ENCODE measurements at regions not wholly inside any gene's neighbourhood (a gene's known extent, or its start where the extent isn't known, plus 50 kb on each side); places are given as distances from the start of the nearest gene placed in this dataset.

DNA sequence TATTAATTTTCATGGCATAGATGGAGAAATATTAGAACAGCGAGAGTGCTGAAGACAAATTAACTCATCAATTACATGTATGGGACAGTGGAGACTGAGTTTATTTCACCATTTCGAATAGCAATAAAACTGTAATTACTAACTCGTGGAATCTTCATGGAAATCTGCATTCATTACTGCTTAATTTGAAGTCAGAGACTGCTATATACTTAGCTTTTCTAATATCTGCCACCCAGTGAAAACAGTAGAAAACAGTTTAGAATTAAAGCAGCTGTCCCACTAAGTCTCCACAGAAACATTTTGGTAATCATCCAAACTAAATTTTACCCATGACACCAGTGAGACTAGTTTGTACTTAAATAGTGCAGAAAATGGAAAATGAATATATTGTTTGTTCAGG is 56.8 kb downstream of the IZUMO3 start:
- DNase-seq (ENCODE audit: low read depth) = no peak

DNA sequence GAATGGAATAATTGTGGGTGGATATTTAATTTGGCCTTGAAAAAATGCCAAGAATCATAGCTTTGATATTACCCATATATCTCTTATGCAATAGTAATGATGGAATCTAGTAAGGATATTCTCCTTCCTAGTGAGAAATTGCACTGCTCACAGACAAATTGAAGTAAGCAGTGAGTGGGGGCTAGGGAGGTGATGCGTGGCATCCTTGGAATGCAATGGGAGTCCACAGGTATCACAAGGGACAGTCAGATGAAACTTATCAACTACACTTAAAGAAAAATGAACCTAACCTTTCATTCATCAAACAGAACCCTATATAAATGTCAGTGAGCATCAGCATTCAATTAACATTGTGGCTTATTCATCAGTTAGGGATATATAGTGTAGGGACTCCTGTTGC is 57.8 kb downstream of the IZUMO3 start:
- DNase-seq (ENCODE audit: low read depth) = no peak

- DNase-seq (ENCODE audit: low read depth) = no peak
Observed at GRCh38 chr9:24487250-24487861, 58.3 kb downstream of the IZUMO3 start.

DNA sequence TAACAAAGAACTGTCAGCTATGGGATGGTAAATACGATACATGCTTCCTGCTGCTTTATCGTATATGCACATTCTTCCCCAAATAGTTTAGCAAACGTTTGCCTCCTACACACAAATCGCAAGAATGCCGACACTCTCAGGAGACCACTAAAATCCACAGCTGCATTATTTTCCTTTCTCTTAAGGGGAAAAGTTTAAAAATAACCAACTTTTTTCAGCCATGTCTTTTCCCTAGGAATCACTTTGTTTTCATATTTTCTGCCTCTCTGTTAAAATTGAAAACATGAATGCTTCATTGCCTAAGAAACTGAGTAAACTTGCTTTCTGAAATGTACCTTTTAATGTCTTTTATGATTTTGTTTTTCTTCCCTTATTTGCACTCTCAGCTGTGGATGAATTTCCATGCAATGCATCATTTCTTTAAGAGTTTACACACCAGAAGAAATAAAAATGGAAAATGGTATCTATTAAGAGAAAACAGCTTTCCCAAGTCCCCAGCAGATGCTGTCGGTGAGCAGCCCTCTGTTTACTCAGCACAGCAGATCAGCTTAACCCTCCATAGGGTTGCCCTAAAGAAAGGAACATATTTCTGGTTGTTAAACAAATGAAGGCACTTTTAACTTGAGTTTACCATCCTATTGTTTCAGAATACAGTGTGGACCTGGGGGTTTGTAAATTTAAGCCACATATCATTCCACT is 66.2 kb downstream of the IZUMO3 start:
- no peak for DNase-seq (ENCODE audit: low read depth)

- DNase-seq (ENCODE audit: low read depth) = no peak
Observed at GRCh38 chr9:24464319-24464951, 81.3 kb downstream of the IZUMO3 start.

GRCh38 chr9:24462951-24463350 is 82.7 kb downstream of the IZUMO3 start:
- DNase-seq (ENCODE audit: low read depth) = no peak

DNA sequence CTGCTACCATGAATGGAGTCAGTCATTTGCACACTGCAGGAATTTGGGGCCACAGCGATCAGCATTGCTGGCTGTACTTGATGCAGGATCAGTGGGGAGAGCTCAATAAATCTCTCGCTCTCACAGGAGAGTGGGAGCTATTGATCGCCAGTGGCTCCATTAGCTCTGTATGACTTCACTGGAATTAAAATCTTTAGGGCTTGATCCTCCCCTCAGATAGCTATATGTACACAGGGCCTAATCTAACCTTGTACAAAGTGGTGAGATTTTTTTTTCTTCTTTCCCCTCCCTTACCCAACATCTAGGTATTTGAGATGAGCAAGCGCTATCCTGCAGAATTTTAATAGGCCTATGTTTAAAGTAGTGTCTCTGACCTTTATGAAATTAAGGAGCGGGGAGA is 84.9 kb downstream of the IZUMO3 start:
- DNase-seq (ENCODE audit: low read depth) = no peak

- DNase-seq (ENCODE audit: low read depth) = no peak
Observed at GRCh38 chr9:24459953-24460352, 85.7 kb downstream of the IZUMO3 start.

GRCh38 chr9:24451346-24451745 is 94.4 kb downstream of the IZUMO3 start:
- no peak for DNase-seq (ENCODE audit: low read depth)

DNA sequence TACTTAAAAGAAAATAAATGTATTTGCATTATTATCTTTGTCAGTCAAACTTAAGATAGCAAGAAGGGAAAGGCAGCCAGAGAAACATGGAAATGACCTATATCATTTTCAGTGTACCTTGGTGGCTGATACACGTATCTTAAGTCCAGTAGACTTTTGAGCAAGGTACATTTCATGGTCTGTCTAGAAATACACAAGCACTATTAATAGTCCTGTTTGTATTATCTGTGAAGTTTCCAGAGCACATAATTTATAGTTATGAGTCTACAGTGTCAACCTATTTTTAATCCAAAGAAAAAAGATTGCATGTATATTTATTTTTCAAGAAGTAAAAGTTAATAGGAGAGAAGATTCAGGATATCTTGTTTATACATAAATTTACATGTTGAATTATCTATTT is 95.7 kb downstream of the IZUMO3 start:
- DNase-seq (ENCODE audit: low read depth) = no peak

- DNase-seq (ENCODE audit: low read depth) = no peak
Observed at GRCh38 chr9:24439456-24439855, 106.2 kb downstream of the IZUMO3 start.

DNA sequence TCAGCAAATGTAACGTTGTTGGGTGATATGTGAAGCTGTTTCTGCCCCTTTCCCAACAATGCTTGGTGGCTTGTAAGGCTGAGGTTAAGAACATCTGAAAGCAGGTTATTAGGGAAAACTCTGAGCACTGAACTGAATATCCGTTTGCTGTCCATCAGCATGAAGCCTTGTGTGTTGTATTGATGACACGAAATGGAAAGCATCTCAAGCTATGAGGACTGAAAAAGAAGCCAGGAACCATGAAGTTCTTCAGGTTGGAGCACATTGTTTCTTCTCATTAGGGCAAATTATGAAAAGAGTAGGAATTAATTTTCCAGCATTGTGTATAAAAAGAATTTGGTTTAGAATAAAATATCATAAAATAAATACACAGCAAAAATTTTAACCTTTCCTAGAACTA is 106.8 kb downstream of the IZUMO3 start:
- no peak for DNase-seq (ENCODE audit: low read depth)

DNA sequence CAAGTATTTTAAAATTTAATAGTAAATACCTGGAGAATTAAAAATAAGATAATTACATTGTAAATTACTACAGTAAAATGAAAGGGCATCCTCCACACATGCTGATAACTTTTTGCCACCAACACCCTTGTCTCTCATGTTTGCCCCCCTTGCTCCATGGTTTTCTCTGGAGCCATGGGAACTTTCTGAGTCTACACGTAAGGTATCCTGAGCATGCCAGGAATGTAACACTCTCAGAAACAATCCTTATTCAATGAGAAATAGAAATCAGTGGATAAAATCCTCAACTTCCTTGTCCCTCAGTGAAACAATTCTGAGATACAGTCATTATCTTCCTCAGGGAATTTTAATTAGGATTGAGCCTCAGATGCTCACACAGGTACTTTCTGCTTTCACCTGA is 108.9 kb downstream of the IZUMO3 start:
- DNase-seq (ENCODE audit: low read depth) = no peak

DNA sequence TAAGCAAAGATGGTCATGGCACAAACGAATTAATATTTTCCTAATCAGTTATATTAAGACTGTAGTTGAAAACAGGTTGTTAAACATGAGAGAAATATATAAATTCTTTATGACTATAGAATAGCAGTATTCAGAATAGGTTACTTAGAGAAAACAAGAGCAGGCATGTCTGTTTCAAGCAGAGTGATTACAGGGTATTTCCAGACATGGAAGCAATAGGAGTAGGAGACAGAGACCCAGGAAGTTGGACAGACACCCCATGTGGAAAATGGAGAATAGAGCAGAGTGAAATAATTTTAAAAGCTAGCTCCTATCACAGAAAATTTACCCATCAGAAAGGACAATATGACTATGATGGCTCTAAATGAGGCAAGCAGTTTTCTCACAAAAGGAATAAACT is 111.5 kb downstream of the IZUMO3 start:
- no peak for DNase-seq (ENCODE audit: low read depth)

- no peak for DNase-seq (ENCODE audit: low read depth)
Observed at GRCh38 chr9:24416136-24416535, 129.6 kb downstream of the IZUMO3 start.

- no peak for DNase-seq (ENCODE audit: low read depth)
Observed at GRCh38 chr9:24413651-24414050, 132.0 kb downstream of the IZUMO3 start.

DNA sequence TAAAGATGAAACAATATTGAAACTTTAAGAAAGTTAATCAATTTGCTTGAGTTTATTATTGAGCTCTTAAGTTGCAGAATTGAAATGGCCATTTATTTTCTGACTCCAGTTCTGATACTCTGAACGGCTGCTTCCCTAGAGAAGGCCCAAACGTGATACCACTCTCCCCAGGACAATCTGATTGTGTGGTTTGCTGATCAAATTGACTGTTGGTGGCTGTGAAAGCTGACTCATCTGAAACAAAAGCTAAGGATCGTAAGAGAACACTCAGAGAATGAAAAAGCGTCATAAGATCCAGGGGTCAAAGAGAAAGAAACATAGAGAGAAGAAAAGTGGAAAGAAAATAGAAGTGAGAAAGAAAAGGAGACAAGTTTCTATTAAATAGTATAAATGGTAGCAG is 147.2 kb downstream of the IZUMO3 start:
- DNase-seq (ENCODE audit: low read depth) = no peak

DNA sequence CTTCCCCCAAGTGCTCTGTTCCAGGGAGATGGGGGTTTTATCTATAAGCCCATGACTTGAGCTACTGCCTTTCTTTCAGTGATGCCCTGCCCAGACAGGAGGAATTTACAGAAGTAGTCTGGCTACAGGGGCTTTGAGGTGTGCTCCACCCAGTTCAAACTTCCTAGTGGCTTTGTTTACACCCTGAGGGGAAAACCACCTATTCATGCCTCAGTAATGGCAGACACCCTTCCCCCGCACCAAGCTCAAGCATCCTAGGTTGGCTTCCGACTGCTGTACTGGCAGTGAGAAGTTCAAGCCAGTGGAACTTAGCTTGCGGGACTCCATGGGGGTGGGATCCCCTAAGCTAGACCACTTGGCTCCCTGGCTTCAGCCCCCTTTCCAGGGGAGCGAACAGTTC is 154.6 kb downstream of the IZUMO3 start:
- DNase-seq (ENCODE audit: low read depth) = no peak

- DNase-seq (ENCODE audit: low read depth) = no peak
Observed at GRCh38 chr9:24385077-24385476, 160.6 kb downstream of the IZUMO3 start.

GRCh38 chr9:24382566-24382965 is 163.1 kb downstream of the IZUMO3 start:
- no peak for DNase-seq (ENCODE audit: low read depth)

GRCh38 chr9:24381205-24381604 is 164.5 kb downstream of the IZUMO3 start:
- DNase-seq (ENCODE audit: low read depth) = no peak

DNA sequence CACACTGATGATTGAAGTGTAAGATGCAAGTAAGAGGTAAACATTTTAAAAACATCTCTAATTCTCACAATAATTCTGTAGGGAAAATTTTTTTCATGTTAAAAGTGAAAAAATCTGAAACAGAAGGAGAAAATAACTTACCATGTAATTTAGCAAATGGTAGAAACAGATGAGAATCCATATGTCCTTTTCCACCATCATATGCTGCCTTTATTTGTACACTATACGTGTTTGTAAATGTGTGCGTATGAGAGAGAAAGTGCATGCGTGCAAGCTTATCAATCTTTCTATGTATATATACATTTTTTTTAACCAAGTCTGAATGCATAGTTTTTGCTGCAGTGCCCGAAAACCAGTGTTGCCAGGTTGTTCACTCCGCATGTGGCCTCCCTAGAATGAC is 186.7 kb downstream of the IZUMO3 start:
- DNase-seq (ENCODE audit: low read depth) = no peak

GRCh38 chr9:24351973-24352372 is 193.7 kb downstream of the IZUMO3 start:
- DNase-seq (ENCODE audit: low read depth) = no peak

DNA sequence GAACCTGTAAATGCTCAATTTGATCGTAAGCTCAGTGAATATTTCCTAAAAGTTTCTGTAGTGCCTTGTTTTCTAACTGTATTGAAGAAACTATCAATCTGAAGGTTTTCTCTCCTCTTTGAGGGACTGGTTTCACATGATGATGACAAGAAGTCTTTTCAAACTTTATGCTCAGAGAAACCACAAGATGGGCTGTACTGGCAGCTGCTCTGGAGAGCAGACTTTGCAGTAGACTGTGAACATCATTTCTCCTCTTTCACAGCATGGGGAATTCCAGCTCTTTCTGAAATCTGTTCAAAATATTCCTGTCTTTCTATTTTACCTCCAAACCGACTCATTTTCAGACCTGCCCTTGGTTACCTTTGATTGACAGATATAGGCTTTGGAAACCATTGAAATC is 194.4 kb downstream of the IZUMO3 start:
- DNase-seq (ENCODE audit: low read depth) = no peak

All from amniotic epithelial cell (primary cell).